SJCRH30 (cell line): ENCODE measurements at regions not wholly inside any gene's neighbourhood (a gene's known extent, or its start where the extent isn't known, plus 50 kb on each side); places are given as distances from the start of the nearest gene placed in this dataset.

Source experiments
- DNase-seq, 2 experiments: peaks; one replicate each; pipeline ENCODE4 v3.0.0-alpha.2; 2015 to 2020
- H3K27ac ChIP-seq: fragments of 250-450 bp; sonication (Bioruptor Pico); 2 replicates; pipeline ENCODE4 v1.5.1; 2020; ENCODE audit warnings: mild to moderate bottlenecking, moderate library complexity
- H3K27me3 ChIP-seq: fragments of 250-450 bp; sonication (Bioruptor Pico); 2 replicates; pipeline ENCODE4 v1.5.1; 2020; ENCODE audit warnings: mild to moderate bottlenecking, moderate library complexity
- H3K36me3 ChIP-seq: fragments of 250-450 bp; sonication (Bioruptor Pico); 2 replicates; pipeline ENCODE4 v1.5.1; 2020; ENCODE audit warnings: mild to moderate bottlenecking, moderate library complexity
- H3K4me1 ChIP-seq: fragments of 250-450 bp; sonication (Bioruptor Pico); 2 replicates; pipeline ENCODE4 v1.5.1; 2020; ENCODE audit warnings: mild to moderate bottlenecking, moderate library complexity
- H3K4me3 ChIP-seq: fragments of 250-450 bp; sonication (Bioruptor Pico); 2 replicates; pipeline ENCODE4 v1.5.1; 2020; ENCODE audit warnings: mild to moderate bottlenecking, moderate library complexity
- H3K9me3 ChIP-seq: fragments of 250-450 bp; sonication (Bioruptor Pico); replicated peaks from 2 replicates; pipeline ENCODE4 v1.5.1; 2020; ENCODE audit warnings: mild to moderate bottlenecking, moderate library complexity

DNA sequence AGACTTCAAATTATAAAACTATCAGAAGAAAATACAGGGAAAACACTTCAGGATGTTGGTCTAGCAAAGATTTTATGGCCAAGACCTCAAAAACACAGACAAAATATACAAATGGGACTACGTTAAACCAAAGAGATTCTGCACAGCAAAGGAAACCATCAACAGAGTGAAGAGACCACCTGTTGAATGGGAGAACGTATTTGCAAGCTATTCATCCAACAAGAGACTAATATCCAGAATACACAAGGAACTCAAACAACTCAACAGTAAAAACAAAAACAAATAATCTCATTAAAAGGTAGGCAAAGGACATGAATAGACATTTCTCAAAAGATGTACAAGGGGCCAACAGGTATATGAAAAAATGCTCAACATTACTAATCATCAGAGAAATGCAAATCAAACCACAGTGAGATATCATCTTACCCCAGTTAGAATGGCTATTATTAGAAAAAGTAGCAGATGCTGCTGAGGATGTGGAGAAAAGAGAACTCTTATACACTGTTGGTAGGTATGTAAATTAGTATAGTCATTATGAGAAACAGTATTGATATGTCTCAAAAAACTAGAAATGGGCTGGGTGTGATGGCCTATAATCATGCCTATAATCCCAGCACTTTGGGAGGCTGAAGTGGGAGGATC lies 112.6 kb downstream of the LRIG2 start:
- Histone ChIP-seq H3K27me3 (no peaks in the 10 kb centered on the region), H3K9me3 (no peaks in the 10 kb centered on the region), H3K4me1 (no peaks in the 10 kb centered on the region), H3K27ac (no peak overlapping the region), H3K4me3 (no peak overlapping the region), H3K36me3 (no peaks in the 10 kb centered on the region)
- no peak for DNase-seq

GRCh38 chr1:113190078-113190477 lies 117.1 kb downstream of the LRIG2 start:
- no peak overlapping the region for H3K27ac ChIP-seq
- no peaks in the 10 kb centered on the region for H3K9me3 ChIP-seq
- no peak for DNase-seq
- H3K36me3 ChIP-seq: no peaks in the 10 kb centered on the region
- no peak overlapping the region for H3K4me3 ChIP-seq
- no peaks in the 10 kb centered on the region for H3K27me3 ChIP-seq
- no peaks in the 10 kb centered on the region for H3K4me1 ChIP-seq

GRCh38 chr1:113190930-113191329 lies 117.9 kb downstream of the LRIG2 start:
- no peaks in the 10 kb centered on the region for H3K27me3 ChIP-seq
- no peaks in the 10 kb centered on the region for H3K9me3 ChIP-seq
- no peaks in the 10 kb centered on the region for H3K36me3 ChIP-seq
- DNase-seq: no peak
- H3K4me1 ChIP-seq: no peaks in the 10 kb centered on the region
- no peak overlapping the region for H3K4me3 ChIP-seq
- H3K27ac ChIP-seq: no peak overlapping the region

DNA sequence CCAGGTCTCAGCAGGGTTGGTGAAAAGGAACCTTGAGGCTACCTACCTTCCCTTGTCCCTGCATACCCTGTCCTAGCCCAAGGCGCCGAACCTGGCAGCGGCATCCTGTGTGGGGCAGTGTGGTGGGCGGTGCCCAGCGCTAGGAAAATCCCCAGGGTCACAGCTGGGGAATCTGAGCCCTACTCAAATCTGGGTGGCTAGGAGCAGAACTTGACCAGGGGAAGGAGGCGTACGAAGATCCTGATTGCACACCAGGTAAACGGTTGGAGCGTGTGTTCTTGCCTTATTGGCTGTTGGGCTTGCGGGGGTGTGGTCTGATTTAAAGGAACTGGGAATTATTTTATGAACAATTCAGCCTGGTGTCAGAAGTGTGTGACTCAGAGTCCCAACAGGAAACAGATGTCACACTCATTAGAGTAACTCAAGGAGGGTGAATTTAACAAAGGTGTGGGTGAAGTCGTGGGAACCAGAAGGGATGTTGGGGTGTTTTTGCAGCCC lies 118.6 kb downstream of the LRIG2 start:
- H3K36me3 ChIP-seq: no peaks in the 10 kb centered on the region
- DNase-seq: no peak
- no peaks in the 10 kb centered on the region for H3K27me3 ChIP-seq
- H3K9me3 ChIP-seq: no peaks in the 10 kb centered on the region
- H3K4me3 ChIP-seq: no peak overlapping the region
- H3K27ac ChIP-seq: no peak overlapping the region
- H3K4me1 ChIP-seq: no peaks in the 10 kb centered on the region

GRCh38 chr1:113192242-113192641 lies 119.2 kb downstream of the LRIG2 start:
- Histone ChIP-seq H3K4me1 (no peaks in the 10 kb centered on the region), H3K27me3 (no peaks in the 10 kb centered on the region; the same call in 1 of the 2 replicates), H3K27ac (no peak overlapping the region), H3K9me3 (no peaks in the 10 kb centered on the region), H3K36me3 (no peaks in the 10 kb centered on the region), H3K4me3 (no peak overlapping the region)
- no peak for DNase-seq

- no peak for DNase-seq
- Histone ChIP-seq H3K27ac (no peak overlapping the region), H3K4me1 (no peaks in the 10 kb centered on the region), H3K36me3 (no peaks in the 10 kb centered on the region), H3K9me3 (no peaks in the 10 kb centered on the region), H3K4me3 (no peak overlapping the region), H3K27me3 (no peaks in the 10 kb centered on the region; the same call in 1 of the 2 replicates)
Observed at GRCh38 chr1:113192980-113193379, 120.0 kb downstream of the LRIG2 start.

GRCh38 chr1:113194846-113195830 lies 122.1 kb downstream of the LRIG2 start:
- no peak overlapping the region for H3K27ac ChIP-seq
- no peaks in the 10 kb centered on the region; the same call in 1 of the 2 replicates for H3K27me3 ChIP-seq
- no peaks in the 10 kb centered on the region for H3K4me1 ChIP-seq
- no peaks in the 10 kb centered on the region for H3K9me3 ChIP-seq
- DNase-seq: no peak
- H3K36me3 ChIP-seq: no peaks in the 10 kb centered on the region
- peak overlapping the region; percentile 14; the same call in 1 of the 2 replicates for H3K4me3 ChIP-seq

GRCh38 chr1:113197719-113198330 lies 124.8 kb downstream of the LRIG2 start:
- Histone ChIP-seq H3K4me1 (no peaks in the 10 kb centered on the region), H3K27ac (no peak overlapping the region), H3K27me3 (no peaks in the 10 kb centered on the region; the same call in 1 of the 2 replicates), H3K9me3 (no peaks in the 10 kb centered on the region), H3K4me3 (no peak overlapping the region), H3K36me3 (no peaks in the 10 kb centered on the region)
- DNase-seq: no peak

DNA sequence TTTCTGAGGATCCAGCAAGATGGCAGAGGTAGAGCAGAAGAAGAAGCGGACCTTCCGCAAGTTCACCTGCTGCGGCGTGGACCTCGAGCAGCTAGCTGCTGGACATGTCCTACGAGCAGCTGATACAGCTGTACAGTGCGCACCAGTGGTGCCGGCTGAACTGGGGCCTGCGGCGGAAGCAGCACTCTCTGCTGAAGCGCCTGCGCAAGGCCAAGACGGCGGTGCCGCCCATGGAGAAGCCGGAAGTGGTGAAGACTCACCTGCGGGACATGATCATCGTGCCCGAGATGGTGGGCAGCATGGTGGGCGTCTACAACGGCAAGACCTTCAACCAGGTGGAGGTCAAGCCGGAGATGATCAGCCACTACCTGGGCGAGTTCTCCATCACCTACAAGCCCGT lies 125.8 kb downstream of the LRIG2 start:
- no peaks in the 10 kb centered on the region for H3K4me1 ChIP-seq
- no peak overlapping the region for H3K4me3 ChIP-seq
- DNase-seq: no peak
- no peaks in the 10 kb centered on the region; the same call in 1 of the 2 replicates for H3K27me3 ChIP-seq
- H3K27ac ChIP-seq: no peak overlapping the region
- no peaks in the 10 kb centered on the region for H3K36me3 ChIP-seq
- no peaks in the 10 kb centered on the region for H3K9me3 ChIP-seq

DNA sequence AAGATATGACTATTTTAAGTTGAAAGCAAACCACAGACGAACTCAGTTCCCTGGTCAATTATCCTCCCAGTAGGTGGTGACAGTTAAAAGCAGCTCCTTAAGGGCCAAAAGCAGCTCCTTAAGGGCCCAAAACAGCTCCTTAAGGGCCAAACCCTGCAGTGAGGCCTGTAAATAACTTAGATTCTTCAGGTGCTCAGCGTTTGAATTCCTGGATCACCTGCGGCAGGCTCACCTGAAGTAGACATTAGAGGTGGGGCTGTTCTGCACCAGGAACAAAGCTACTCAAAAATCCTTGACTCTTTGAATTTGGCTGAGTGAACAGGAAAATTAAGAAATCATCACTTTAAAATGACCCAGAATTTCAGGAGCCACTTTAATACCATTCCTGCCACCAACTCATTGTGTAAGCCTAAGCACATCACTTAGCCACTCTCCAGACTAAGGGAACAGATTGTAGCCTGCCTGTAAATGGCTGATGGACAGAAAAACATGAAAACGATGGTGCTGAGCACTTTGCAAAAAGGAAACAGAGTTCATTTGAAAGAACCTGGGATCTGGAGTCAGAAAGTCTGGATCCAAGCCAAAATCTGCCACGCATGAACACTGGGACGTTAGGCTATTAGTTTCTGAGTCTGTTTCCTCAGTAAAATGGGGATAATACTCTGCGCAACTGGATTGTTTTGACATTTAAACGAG lies 126.9 kb downstream of the LRIG2 start:
- Histone ChIP-seq H3K9me3 (no peaks in the 10 kb centered on the region), H3K4me1 (no peaks in the 10 kb centered on the region), H3K4me3 (no peak overlapping the region), H3K36me3 (no peaks in the 10 kb centered on the region), H3K27me3 (no peaks in the 10 kb centered on the region; the same call in 1 of the 2 replicates), H3K27ac (no peak overlapping the region)
- DNase-seq: peak in 1 of 2 experiments; percentile 12

- H3K9me3 ChIP-seq: no peaks in the 10 kb centered on the region
- no peak overlapping the region for H3K27ac ChIP-seq
Observed at GRCh38 chr1:113201560-113201959, 128.6 kb downstream of the LRIG2 start.

DNA sequence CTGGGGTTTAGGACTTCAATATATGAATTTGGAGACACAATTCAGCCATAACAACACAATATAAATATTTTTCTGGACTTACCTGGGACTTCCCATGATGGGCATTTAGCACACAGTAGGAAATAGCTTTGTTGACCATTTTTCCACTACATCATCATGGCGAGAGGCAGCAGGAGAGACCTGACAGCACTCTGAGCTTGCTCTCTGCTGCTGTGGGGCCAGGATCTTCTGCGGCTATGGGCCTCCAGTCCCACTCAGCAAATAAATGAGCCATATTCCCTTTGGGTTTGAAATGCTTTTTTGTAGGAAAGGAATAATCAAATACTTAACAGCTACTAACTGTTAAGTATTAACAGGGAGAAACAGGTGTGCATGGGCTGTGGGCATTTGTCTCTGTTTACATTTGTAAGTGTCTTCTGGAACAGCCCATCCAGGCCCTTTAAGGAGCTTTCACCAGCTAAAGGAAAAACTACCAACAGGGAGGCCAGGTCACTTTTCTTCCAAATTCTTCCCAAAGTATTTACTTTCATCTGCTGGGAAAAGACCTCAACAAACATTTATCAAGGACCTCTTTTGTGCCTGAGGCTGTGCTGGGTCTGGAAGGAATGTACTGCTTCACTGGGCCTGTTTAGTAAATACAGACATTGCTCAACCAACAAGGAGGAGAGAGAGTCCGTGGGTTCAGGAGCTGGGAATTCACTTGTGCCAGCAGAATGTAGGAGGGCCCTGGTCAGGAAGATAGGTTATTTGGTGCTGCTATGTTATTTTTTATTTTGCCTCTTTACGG lies 133.2 kb downstream of the LRIG2 start:
- no peak overlapping the region for H3K27ac ChIP-seq
- H3K36me3 ChIP-seq: no peaks in the 10 kb centered on the region
- no peaks in the 10 kb centered on the region for H3K9me3 ChIP-seq
- H3K4me1 ChIP-seq: no peaks in the 10 kb centered on the region
- H3K4me3 ChIP-seq: no peak overlapping the region
- H3K27me3 ChIP-seq: peaks cover 3% of the 10 kb centered on the region; the same call in 1 of the 2 replicates
- no peak for DNase-seq

More at GRCh38 chr1:113201560-113201959, 128.6 kb downstream of the LRIG2 start:
- Histone ChIP-seq H3K36me3 (no peaks in the 10 kb centered on the region), H3K4me3 (no peak overlapping the region), H3K4me1 (no peaks in the 10 kb centered on the region), H3K27me3 (no peaks in the 10 kb centered on the region; the same call in 1 of the 2 replicates)
- no peak for DNase-seq

GRCh38 chr1:113207019-113207418 lies 134.0 kb downstream of the LRIG2 start:
- Histone ChIP-seq H3K27ac (no peak overlapping the region), H3K4me1 (no peaks in the 10 kb centered on the region), H3K4me3 (no peak overlapping the region), H3K36me3 (no peaks in the 10 kb centered on the region), H3K9me3 (no peaks in the 10 kb centered on the region), H3K27me3 (peaks cover 5% of the 10 kb centered on the region; the same call in 1 of the 2 replicates)
- no peak for DNase-seq
